SK-N-MC (cell line): ENCODE measurements at regions not wholly inside any gene's neighbourhood (a gene's known extent, or its start where the extent isn't known, plus 50 kb on each side); places are given as distances from the start of the nearest gene placed in this dataset.

Source experiments
- DNase-seq: peaks from one replicate; pipeline ENCODE4 v3.0.0-alpha.2; 2011; ENCODE audit warnings: low read depth, low spot score
- H3K27ac ChIP-seq: fragments of 200-600 bp; sonication (generic); 2 replicates; pipeline ENCODE4 v1.5.1; 2016; ENCODE audit warnings: mixed run types
- H3K36me3 ChIP-seq: fragments of 200-600 bp; sonication (generic); 2 replicates; pipeline ENCODE4 v1.6.1; 2017; ENCODE audit warnings: antibody characterized with exemption, low read length, mixed read lengths; ENCODE audit not compliant: insufficient read depth
- H3K4me3 ChIP-seq: fragments of 200-600 bp; sonication (generic); 2 replicates; pipeline ENCODE4 v1.5.1; 2016
- H3K9ac ChIP-seq: fragments of 200-600 bp; sonication (generic); 2 replicates; pipeline ENCODE4 v1.8.0; 2017; ENCODE audit warnings: mixed run types, mixed read lengths; ENCODE audit not compliant: insufficient read length
- H3K9me3 ChIP-seq: fragments of 200-600 bp; sonication (generic); 2 replicates; pipeline ENCODE4 v1.6.1; 2017; ENCODE audit warnings: low read depth, mild to moderate bottlenecking, antibody characterized with exemption, low read length, moderate library complexity, mixed read lengths
- EZH2 ChIP-seq: fragments of 200-600 bp; sonication (generic); IDR thresholded peaks from one replicate; pipeline ENCODE4 v1.6.1; 2017; ENCODE audit warnings: antibody characterized with exemption
- FOXP2 ChIP-seq: optimal IDR thresholded peaks from 2 replicates; pipeline ENCODE3; 2011; ENCODE audit warnings: mild to moderate bottlenecking, moderate library complexity; ENCODE audit not compliant: insufficient read depth; ENCODE audit errors: extremely low read length, control extremely low read depth
- POLR2AphosphoS5 ChIP-seq: IDR thresholded peaks from 2 replicates; pipeline ENCODE4 v1.6.1; 2012; ENCODE audit warnings: mild to moderate bottlenecking, low read depth, low read length, borderline replicate concordance

- TF ChIP-seq POLR2AphosphoS5 (no peak), EZH2 (no peak), FOXP2 (no peak)
- H3K4me3 ChIP-seq = no peak overlapping the region
- no peak for DNase-seq
Measured at GRCh38 chr3:43783987-43784639, 93.4 kb downstream of the ABHD5 start.

DNA sequence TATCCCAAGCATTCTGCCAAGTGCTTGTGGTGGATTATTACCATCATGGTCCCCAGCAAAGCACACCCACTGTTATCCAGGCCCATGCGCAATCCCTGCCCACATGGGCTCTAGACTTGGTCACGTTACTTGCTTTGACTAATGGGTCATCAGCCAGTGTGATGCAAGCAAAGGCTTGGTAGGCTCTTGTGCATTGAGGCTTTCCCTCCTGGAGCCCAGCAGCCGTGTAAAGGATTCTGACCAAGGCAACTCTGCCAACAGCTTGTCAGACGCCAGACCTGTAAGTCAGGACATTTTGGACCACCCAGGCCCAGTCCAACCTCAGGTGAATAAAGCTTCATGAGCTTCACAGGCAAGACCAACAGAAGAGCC lies 93.9 kb downstream of the ABHD5 start:
- Histone ChIP-seq H3K36me3 (no peaks in the 10 kb centered on the region), H3K27ac (no peak overlapping the region), H3K4me3 (no peak overlapping the region), H3K9ac (no peak overlapping the region), H3K9me3 (no peaks in the 10 kb centered on the region)
- no peak for DNase-seq
- TF ChIP-seq POLR2AphosphoS5 (no peak), EZH2 (no peak), FOXP2 (no peak)

More at GRCh38 chr3:43783987-43784639, 93.4 kb downstream of the ABHD5 start:
- no peak overlapping the region for H3K27ac ChIP-seq
- H3K9me3 ChIP-seq = no peaks in the 10 kb centered on the region
- no peak overlapping the region for H3K9ac ChIP-seq
- no peaks in the 10 kb centered on the region for H3K36me3 ChIP-seq

- H3K36me3 ChIP-seq = no peaks in the 10 kb centered on the region
- H3K4me3 ChIP-seq = no peak overlapping the region
- no peak overlapping the region for H3K9ac ChIP-seq
- DNase-seq = no peak
- H3K9me3 ChIP-seq = no peaks in the 10 kb centered on the region
- TF ChIP-seq FOXP2 = no peak
- no peak overlapping the region for H3K27ac ChIP-seq
Measured at GRCh38 chr3:43785551-43785950, 94.8 kb downstream of the ABHD5 start.

DNA sequence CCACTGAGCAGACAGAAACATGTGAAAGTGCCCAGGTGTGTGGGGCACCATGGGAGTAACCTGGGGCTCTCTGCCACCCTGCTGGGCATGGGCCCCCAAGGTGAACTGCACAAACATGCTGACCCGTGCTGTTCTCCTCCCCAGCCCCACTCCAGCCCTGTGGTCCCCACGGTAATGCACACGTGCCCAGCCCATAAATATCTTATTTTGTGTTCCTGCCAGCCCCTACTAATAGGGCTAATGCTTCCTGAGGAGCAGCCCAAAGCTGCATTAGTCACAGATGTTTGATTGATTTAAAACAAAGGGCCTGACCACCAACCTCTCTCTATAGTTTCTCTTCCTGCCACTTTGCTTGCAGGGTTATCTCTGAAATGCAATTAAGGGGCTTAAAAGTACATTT lies 95.4 kb downstream of the ABHD5 start:
- Histone ChIP-seq H3K9me3 (no peaks in the 10 kb centered on the region), H3K4me3 (no peak overlapping the region), H3K36me3 (no peaks in the 10 kb centered on the region), H3K9ac (no peak overlapping the region), H3K27ac (no peak overlapping the region)
- DNase-seq = no peak
- TF ChIP-seq FOXP2 (no peak), POLR2AphosphoS5 (no peak)

GRCh38 chr3:43786526-43787305 lies 96.0 kb downstream of the ABHD5 start:
- Histone ChIP-seq H3K36me3 (no peaks in the 10 kb centered on the region), H3K9me3 (no peaks in the 10 kb centered on the region), H3K4me3 (no peak overlapping the region), H3K9ac (no peak overlapping the region), H3K27ac (no peak overlapping the region)
- no peak for DNase-seq
- no peak for TF ChIP-seq EZH2
- no peak for TF ChIP-seq POLR2AphosphoS5

- H3K4me3 ChIP-seq = no peak overlapping the region
- DNase-seq = no peak
- no peak overlapping the region for H3K9ac ChIP-seq
- TF ChIP-seq FOXP2 (no peak), EZH2 (no peak), POLR2AphosphoS5 (no peak)
- no peak overlapping the region for H3K27ac ChIP-seq
- H3K9me3 ChIP-seq = no peaks in the 10 kb centered on the region
- no peaks in the 10 kb centered on the region for H3K36me3 ChIP-seq
Measured at GRCh38 chr3:43787330-43787729, 96.6 kb downstream of the ABHD5 start.

DNA sequence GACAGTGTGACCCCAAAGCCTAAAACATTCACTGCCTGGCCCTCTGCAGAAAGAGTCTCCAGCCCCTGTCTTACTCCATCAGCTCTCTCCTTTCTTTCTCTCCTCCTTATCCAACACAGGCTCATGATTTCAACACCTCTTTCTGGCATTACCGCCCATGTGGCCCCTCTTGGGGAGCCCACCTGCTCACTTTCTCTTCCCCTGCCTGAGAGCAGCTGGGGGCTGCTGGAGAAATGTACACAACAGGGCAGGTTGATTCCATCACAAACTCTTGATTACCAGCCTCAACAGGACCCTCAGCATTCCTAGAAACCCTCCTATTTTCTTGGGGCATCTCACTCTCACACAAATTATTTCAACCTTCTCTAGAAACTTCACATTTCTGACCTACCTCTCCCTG lies 98.3 kb downstream of the ABHD5 start:
- no peak for DNase-seq
- no peak overlapping the region for H3K27ac ChIP-seq
- no peak overlapping the region for H3K9ac ChIP-seq
- H3K36me3 ChIP-seq = no peaks in the 10 kb centered on the region
- H3K9me3 ChIP-seq = no peaks in the 10 kb centered on the region
- no peak overlapping the region for H3K4me3 ChIP-seq
- TF ChIP-seq EZH2 = no peak
- TF ChIP-seq POLR2AphosphoS5 = no peak
- no peak for TF ChIP-seq FOXP2

DNA sequence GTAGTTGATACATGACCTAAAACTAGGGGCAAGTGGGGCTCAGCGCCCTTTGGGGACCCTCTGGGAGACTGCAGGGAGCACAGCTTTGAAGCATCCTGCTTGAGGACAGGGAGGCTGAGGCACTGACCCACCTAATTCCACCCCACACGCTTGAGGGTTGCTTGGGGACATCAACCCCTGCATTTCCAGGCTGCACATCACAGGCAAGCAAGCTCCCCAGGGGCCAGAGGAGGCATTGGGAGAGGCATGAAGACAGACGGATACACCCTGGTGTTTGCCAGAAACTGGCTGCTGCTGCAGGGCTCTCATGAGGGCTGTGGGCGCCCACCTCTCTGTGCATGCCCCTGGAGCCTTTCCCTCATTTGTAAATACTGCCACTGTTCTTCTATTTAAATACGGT lies 99.3 kb downstream of the ABHD5 start:
- no peak for DNase-seq
- Histone ChIP-seq H3K4me3 (no peak overlapping the region), H3K9me3 (no peaks in the 10 kb centered on the region), H3K9ac (no peak overlapping the region), H3K27ac (no peak overlapping the region), H3K36me3 (no peaks in the 10 kb centered on the region)
- no peak for TF ChIP-seq FOXP2
- TF ChIP-seq EZH2 = no peak
- no peak for TF ChIP-seq POLR2AphosphoS5

DNA sequence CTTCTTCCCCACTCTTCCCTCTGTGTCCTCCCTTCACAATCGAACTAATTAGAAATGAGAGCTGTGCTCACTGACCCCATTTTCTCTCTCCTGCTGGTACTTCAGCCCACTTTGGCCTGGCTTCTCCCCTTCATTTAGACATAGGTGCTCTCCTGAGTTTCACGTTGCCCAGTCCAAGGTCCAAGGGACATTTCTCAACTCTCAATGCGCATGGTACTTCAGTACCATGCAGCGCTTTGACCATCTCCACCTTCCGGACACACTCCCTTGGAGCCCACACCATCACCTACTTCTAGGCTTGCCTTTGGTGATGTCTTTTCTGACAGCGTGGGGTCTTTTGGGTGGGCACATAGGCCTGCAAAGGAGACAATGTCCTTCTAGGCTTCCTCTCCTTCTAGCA lies 99.7 kb downstream of the ABHD5 start:
- no peaks in the 10 kb centered on the region for H3K36me3 ChIP-seq
- H3K9me3 ChIP-seq = no peaks in the 10 kb centered on the region
- no peak overlapping the region for H3K27ac ChIP-seq
- H3K4me3 ChIP-seq = no peak overlapping the region
- DNase-seq = no peak
- TF ChIP-seq EZH2 = no peak
- no peak for TF ChIP-seq FOXP2
- no peak for TF ChIP-seq POLR2AphosphoS5
- no peak overlapping the region for H3K9ac ChIP-seq
